WTC11 (cell line): ENCODE measurements at regions not wholly inside any gene's neighbourhood (a gene's known extent, or its start where the extent isn't known, plus 50 kb on each side); places are given as distances from the start of the nearest gene placed in this dataset.

ENCODE experiments used
- ATAC-seq: fragments of 200-7000 bp; cut with Tn5 transposase; 2 replicates; pipeline ENCODE4 v1.10.0; 2021; ENCODE audit warnings: mild to moderate bottlenecking, moderate library complexity
- CTCF ChIA-PET: fragments of 300-600 bp; sonication (Branson Sonifier 250); formaldehyde crosslinking; loops from one replicate; lab custom pipeline; 2021; ENCODE audit warnings: antibody characterized with exemption; lab: Charles Lee
- POLR2A ChIA-PET: fragments of 350-600 bp; sonication (Branson Sonifier 250); formaldehyde crosslinking; loops from one replicate; lab custom pipeline; 2021; ENCODE audit warnings: antibody characterized with exemption; lab: Charles Lee
- DNase-seq: peaks from one replicate; pipeline ENCODE4 v3.0.0; 2021; ENCODE audit warnings: low spot score
- H3K27ac Mint-ChIP-seq: 2 replicates; pipeline ENCODE4 v1.8.0; 2021; ENCODE audit warnings: mixed read lengths
- H3K27me3 Mint-ChIP-seq: 2 replicates; pipeline ENCODE4 v1.8.0; 2021; ENCODE audit warnings: low read depth, mild to moderate bottlenecking, moderate library complexity, mixed read lengths
- H3K36me3 Mint-ChIP-seq: 2 replicates; pipeline ENCODE4 v1.8.0; 2021; ENCODE audit warnings: mixed read lengths
- H3K4me1 Mint-ChIP-seq: 2 replicates; pipeline ENCODE4 v1.8.0; 2022; ENCODE audit warnings: mixed read lengths
- H3K4me3 Mint-ChIP-seq: 2 replicates; pipeline ENCODE4 v1.8.0; 2021; ENCODE audit warnings: mild to moderate bottlenecking, moderate library complexity, mixed read lengths
- H3K9me3 Mint-ChIP-seq: 2 replicates; pipeline ENCODE4 v1.8.0; 2021; ENCODE audit warnings: mixed read lengths
- ATF3 ChIP-seq: sonication (generic); formaldehyde crosslinking; conservative IDR thresholded peaks from 2 replicates; pipeline ENCODE4 v1.8.1; 2022; ENCODE audit warnings: mild to moderate bottlenecking, missing genetic modification reagents
- ATF6 ChIP-seq: sonication (generic); formaldehyde crosslinking; IDR thresholded peaks from 2 replicates; pipeline ENCODE4 v1.8.1; 2023; ENCODE audit warnings: mild to moderate bottlenecking, missing genetic modification reagents
- CREB1 ChIP-seq: sonication (generic); formaldehyde crosslinking; IDR thresholded peaks from 2 replicates; pipeline ENCODE4 v1.8.0; 2023; ENCODE audit warnings: mild to moderate bottlenecking, missing genetic modification reagents
- ELF4 ChIP-seq: sonication (generic); formaldehyde crosslinking; IDR thresholded peaks from 2 replicates; pipeline ENCODE4 v1.8.1; 2022; ENCODE audit warnings: low read depth, mild to moderate bottlenecking, moderate library complexity, missing genetic modification reagents
- ERG ChIP-seq: fragments of 250-450 bp; sonication (Bioruptor Pico); IDR thresholded peaks from 2 replicates; pipeline ENCODE4 v1.8.0; 2021; ENCODE audit warnings: mild to moderate bottlenecking
- FOXK1 ChIP-seq: sonication (generic); formaldehyde crosslinking; IDR thresholded peaks from 2 replicates; pipeline ENCODE4 v1.8.0; 2022; ENCODE audit warnings: mild to moderate bottlenecking, moderate library complexity, missing genetic modification reagents
- GRHL2 ChIP-seq: fragments of 250-450 bp; sonication (Bioruptor Pico); IDR thresholded peaks from 2 replicates; pipeline ENCODE4 v1.8.0; 2022; ENCODE audit warnings: mild to moderate bottlenecking, moderate library complexity; ENCODE audit not compliant: insufficient replicate concordance, severe bottlenecking
- IRF2 ChIP-seq: sonication (generic); formaldehyde crosslinking; IDR thresholded peaks from 2 replicates; pipeline ENCODE4 v1.8.0; 2022; ENCODE audit warnings: low read depth, missing genetic modification reagents, borderline replicate concordance
- MYBL2 ChIP-seq: sonication (generic); formaldehyde crosslinking; IDR thresholded peaks from 2 replicates; pipeline ENCODE4 v1.8.1; 2023; ENCODE audit warnings: mild to moderate bottlenecking, moderate library complexity, missing genetic modification reagents
- SMAD4 ChIP-seq: sonication (generic); formaldehyde crosslinking; IDR thresholded peaks from 2 replicates; pipeline ENCODE4 v1.8.0; 2022; ENCODE audit warnings: mild to moderate bottlenecking, missing genetic modification reagents
- SP1 ChIP-seq: sonication (generic); formaldehyde crosslinking; conservative IDR thresholded peaks from 2 replicates; pipeline ENCODE4 v1.8.1; 2022; ENCODE audit warnings: missing genetic modification reagents
- STAT6 ChIP-seq: sonication (generic); formaldehyde crosslinking; conservative IDR thresholded peaks from 2 replicates; pipeline ENCODE4 v1.8.1; 2023; ENCODE audit warnings: mild to moderate bottlenecking, low read depth, missing genetic modification reagents, moderate library complexity
- TCF7 ChIP-seq: sonication (generic); formaldehyde crosslinking; IDR thresholded peaks from 2 replicates; pipeline ENCODE4 v1.8.0; 2022; ENCODE audit warnings: mild to moderate bottlenecking, low read depth, missing genetic modification reagents, moderate library complexity
- USF2 ChIP-seq: sonication (generic); formaldehyde crosslinking; IDR thresholded peaks from 2 replicates; pipeline ENCODE4 v1.8.1; 2023; ENCODE audit warnings: mild to moderate bottlenecking, missing genetic modification reagents, moderate library complexity
- ZMAT4 ChIP-seq: fragments of 250-450 bp; sonication (Bioruptor Pico); IDR thresholded peaks from 2 replicates; pipeline ENCODE4 v1.9.0; 2021; ENCODE audit warnings: mild to moderate bottlenecking
- ZNF317 ChIP-seq: sonication (generic); formaldehyde crosslinking; IDR thresholded peaks from 2 replicates; pipeline ENCODE4 v1.8.1; 2023; ENCODE audit warnings: low read depth, mild to moderate bottlenecking, moderate library complexity, missing genetic modification reagents, borderline replicate concordance
- TF ChIP-seq, protein P1 (sequence below): sonication (generic); formaldehyde crosslinking; IDR thresholded peaks from 2 replicates; pipeline ENCODE4 v1.8.1; 2023; ENCODE audit warnings: mild to moderate bottlenecking, moderate library complexity, missing genetic modification reagents
- TF ChIP-seq, protein P2 (sequence below): sonication (generic); formaldehyde crosslinking; IDR thresholded peaks from 2 replicates; pipeline ENCODE4 v1.8.0; 2023; ENCODE audit warnings: mild to moderate bottlenecking, missing genetic modification reagents

DNA sequence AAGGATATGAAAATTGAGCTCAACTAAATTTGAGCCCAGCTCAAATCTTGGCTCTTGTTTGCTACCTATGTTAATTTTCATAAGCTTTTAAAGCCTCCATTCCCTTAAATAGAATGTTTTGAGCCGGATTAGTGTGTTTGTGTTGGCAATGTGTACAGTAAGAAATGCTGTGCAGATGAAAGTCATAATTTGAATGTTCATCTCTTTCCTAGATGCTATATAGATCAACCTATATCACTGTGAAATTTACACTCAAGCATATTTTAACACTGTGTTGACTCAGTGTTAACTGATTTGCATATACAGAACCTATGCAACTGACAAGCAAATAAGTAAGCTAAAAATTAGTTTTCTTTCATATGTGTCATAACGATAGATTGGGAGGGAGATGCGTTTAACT, 272.5 kb downstream of the TFEC start:
- Mint-ChIP-seq H3K27me3 (no peaks in the 10 kb centered on the region), H3K36me3 (no peaks in the 10 kb centered on the region)
- CTCF ChIA-PET = interaction anchor here (0.6 kb wide), 1 partner anchor 113 kb away, joined by 4 read pairs; no protein-coding TSS in a partner anchor
- TF ChIP-seq CREB1 (CRISPR knock-in tag) = no peak
- no peak for TF ChIP-seq ZNF317 (CRISPR knock-in tag)
- no peak for TF ChIP-seq USF2
- no peak for TF ChIP-seq TCF7
- no peak for TF ChIP-seq SMAD4 (CRISPR knock-in tag)
- TF ChIP-seq GRHL2 (CRISPR knock-in tag) = no peak
- TF ChIP-seq MYBL2 (CRISPR knock-in tag) = no peak
- TF ChIP-seq, protein P1, sequence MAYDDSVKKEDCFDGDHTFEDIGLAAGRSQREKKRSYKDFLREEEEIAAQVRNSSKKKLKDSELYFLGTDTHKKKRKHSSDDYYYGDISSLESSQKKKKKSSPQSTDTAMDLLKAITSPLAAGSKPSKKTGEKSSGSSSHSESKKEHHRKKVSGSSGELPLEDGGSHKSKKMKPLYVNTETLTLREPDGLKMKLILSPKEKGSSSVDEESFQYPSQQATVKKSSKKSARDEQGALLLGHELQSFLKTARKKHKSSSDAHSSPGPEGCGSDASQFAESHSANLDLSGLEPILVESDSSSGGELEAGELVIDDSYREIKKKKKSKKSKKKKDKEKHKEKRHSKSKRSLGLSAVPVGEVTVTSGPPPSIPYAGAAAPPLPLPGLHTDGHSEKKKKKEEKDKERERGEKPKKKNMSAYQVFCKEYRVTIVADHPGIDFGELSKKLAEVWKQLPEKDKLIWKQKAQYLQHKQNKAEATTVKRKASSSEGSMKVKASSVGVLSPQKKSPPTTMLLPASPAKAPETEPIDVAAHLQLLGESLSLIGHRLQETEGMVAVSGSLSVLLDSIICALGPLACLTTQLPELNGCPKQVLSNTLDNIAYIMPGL (CRISPR knock-in tag) = no peak
- TF ChIP-seq, protein P2, sequence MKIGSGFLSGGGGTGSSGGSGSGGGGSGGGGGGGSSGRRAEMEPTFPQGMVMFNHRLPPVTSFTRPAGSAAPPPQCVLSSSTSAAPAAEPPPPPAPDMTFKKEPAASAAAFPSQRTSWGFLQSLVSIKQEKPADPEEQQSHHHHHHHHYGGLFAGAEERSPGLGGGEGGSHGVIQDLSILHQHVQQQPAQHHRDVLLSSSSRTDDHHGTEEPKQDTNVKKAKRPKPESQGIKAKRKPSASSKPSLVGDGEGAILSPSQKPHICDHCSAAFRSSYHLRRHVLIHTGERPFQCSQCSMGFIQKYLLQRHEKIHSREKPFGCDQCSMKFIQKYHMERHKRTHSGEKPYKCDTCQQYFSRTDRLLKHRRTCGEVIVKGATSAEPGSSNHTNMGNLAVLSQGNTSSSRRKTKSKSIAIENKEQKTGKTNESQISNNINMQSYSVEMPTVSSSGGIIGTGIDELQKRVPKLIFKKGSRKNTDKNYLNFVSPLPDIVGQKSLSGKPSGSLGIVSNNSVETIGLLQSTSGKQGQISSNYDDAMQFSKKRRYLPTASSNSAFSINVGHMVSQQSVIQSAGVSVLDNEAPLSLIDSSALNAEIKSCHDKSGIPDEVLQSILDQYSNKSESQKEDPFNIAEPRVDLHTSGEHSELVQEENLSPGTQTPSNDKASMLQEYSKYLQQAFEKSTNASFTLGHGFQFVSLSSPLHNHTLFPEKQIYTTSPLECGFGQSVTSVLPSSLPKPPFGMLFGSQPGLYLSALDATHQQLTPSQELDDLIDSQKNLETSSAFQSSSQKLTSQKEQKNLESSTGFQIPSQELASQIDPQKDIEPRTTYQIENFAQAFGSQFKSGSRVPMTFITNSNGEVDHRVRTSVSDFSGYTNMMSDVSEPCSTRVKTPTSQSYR (CRISPR knock-in tag) = no peak
- TF ChIP-seq ATF3 (CRISPR knock-in tag) = no peak
- TF ChIP-seq ERG (CRISPR knock-in tag) = no peak
- TF ChIP-seq IRF2 (CRISPR knock-in tag) = no peak
- TF ChIP-seq ATF6 = no peak
- TF ChIP-seq STAT6 (CRISPR knock-in tag) = no peak
- no peak for TF ChIP-seq FOXK1 (CRISPR knock-in tag)
- TF ChIP-seq SP1 = no peak
- no peak for TF ChIP-seq ZMAT4 (CRISPR knock-in tag)
- TF ChIP-seq ELF4 = no peak
- TF ChIP-seq, all 79 proteins: peak for 0
- Mint-ChIP-seq H3K9me3 (no peaks in the 10 kb centered on the region), H3K4me1 (no peaks in the 10 kb centered on the region), H3K4me3 (no peak overlapping the region), H3K27ac (no peak overlapping the region)
- ATAC-seq (no peak), DNase-seq (no peak)
- POLR2A ChIA-PET = no interaction called here
